ENCODE measurements at regions not wholly inside any gene's neighbourhood (a gene's known extent, or its start where the extent isn't known, plus 50 kb on each side); places are given as distances from the start of the nearest gene placed in this dataset.

GRCh38 chr12:4193821-4194220, 79.7 kb upstream of the CCND2 start:
- dilution Hi-C loops (cut with MboI; ENCODE audit: extremely low pct_ligation_motif_present, low sequenced_read_pairs): no loop called here
- H3K4me1 ChIP-seq (ENCODE audit: control insufficient read depth, extremely low read depth, insufficient read depth, low read length): no peaks in the 10 kb centered on the region

GRCh38 chr12:4191642-4192041, 81.9 kb upstream of the CCND2 start:
- no peaks in the 10 kb centered on the region for H4K20me1 ChIP-seq (replicated peaks; ENCODE audit: control insufficient read depth, extremely low read depth, insufficient read depth, low read length)
- H3K9me3 ChIP-seq (replicated peaks; ENCODE audit: control insufficient read depth, insufficient read depth, low read length): no peaks in the 10 kb centered on the region
- H3K27me3 ChIP-seq (ENCODE audit: control insufficient read depth in 2 of 2, insufficient read depth in 2 of 2, low read length in 2 of 2): peaks cover 0 to 5% of the 10 kb centered on the region in 2 experiments
- BruUV-seq (replicated peaks): no TSS peak
- no peaks in the 10 kb centered on the region for H3K4me1 ChIP-seq (ENCODE audit: control insufficient read depth, extremely low read depth, insufficient read depth, low read length)
- no peak overlapping the region for H3K4me2 ChIP-seq (ENCODE audit: insufficient read depth, low read length)
- POLR2A ChIA-PET: no interaction called here
- H3K9me1 ChIP-seq (replicated peaks; ENCODE audit: control insufficient read depth, extremely low read depth, insufficient read depth, low read length): no peaks in the 10 kb centered on the region
- CTCF ChIA-PET: interaction anchor here (0.9 to 1.4 kb wide), 2 partner anchors 12 to 85 kb away, joined by 3 to 4 read pairs; no protein-coding TSS in a partner anchor
- no peak overlapping the region for H2AFZ ChIP-seq (ENCODE audit: low read depth, low read length)
- no peak for TF ChIP-seq POLR2A (IDR thresholded peaks at IDR 0.05; ENCODE audit: low read depth, low read length)
- no peak for TF ChIP-seq MYC (IDR thresholded peaks at IDR 0.05; ENCODE audit: low read depth, low read length)
- TF ChIP-seq POLR2AphosphoS5 (IDR thresholded peaks at IDR 0.05; ENCODE audit: insufficient read depth, low read depth, low read length): no peak
- TF ChIP-seq FOS (IDR thresholded peaks at IDR 0.05; ENCODE audit: borderline replicate concordance, insufficient read depth, low read length): no peak
- no peak for TF ChIP-seq MAX (IDR thresholded peaks at IDR 0.05; ENCODE audit: insufficient read depth, insufficient read length)
- TF ChIP-seq CTCF (IDR thresholded peaks at IDR 0.05; ENCODE audit: extremely low read depth in 1 of 2, insufficient read depth in 1 of 2, low read depth in 1 of 2, low read length in 2 of 2): no peak
- no peak for TF ChIP-seq JUN (IDR thresholded peaks at IDR 0.05; ENCODE audit: borderline replicate concordance, insufficient read depth, insufficient read length, low read depth)
- no peak for TF ChIP-seq EZH2 (IDR thresholded peaks at IDR 0.05; ENCODE audit: borderline replicate concordance, low read depth, low read length, severe bottlenecking)
- no peak for TF ChIP-seq GATA2 (IDR thresholded peaks at IDR 0.05; ENCODE audit: insufficient read depth, insufficient read length, low read depth, low read length)
- no peak overlapping the region for H3K9ac ChIP-seq (replicated peaks; ENCODE audit: extremely low read depth, insufficient read depth, low read length)
- no peaks in the 10 kb centered on the region for H3K79me2 ChIP-seq (ENCODE audit: control insufficient read depth, insufficient read depth, low read length)
- dilution Hi-C loops (cut with MboI; ENCODE audit: extremely low pct_ligation_motif_present, low sequenced_read_pairs): no loop called here
- DNase-seq (ENCODE audit: low read depth, low spot score): no peak
- no peaks in the 10 kb centered on the region for H3K36me3 ChIP-seq (ENCODE audit: control insufficient read depth in 2 of 2, extremely low read depth in 1 of 2, insufficient read depth in 2 of 2, low read length in 2 of 2)
- no peak overlapping the region for H3K27ac ChIP-seq (ENCODE audit: insufficient read depth, low read depth, low read length)
- FAIRE-seq: no peak
- intact Hi-C loops (cut with micrococcal nuclease): no loop called here
- H3K4me3 ChIP-seq (replicated peaks in 1 of 3; ENCODE audit: insufficient read depth in 1 of 3, low read depth in 1 of 3, low read length in 3 of 3): no peak overlapping the region

More at GRCh38 chr12:4193821-4194220, 79.7 kb upstream of the CCND2 start:
- no TSS peak for BruUV-seq (replicated peaks)
- Histone ChIP-seq H3K4me2 (ENCODE audit: insufficient read depth, low read length) (no peak overlapping the region), H3K4me3 (replicated peaks in 1 of 3; ENCODE audit: insufficient read depth in 1 of 3, low read depth in 1 of 3, low read length in 3 of 3) (no peak overlapping the region), H4K20me1 (replicated peaks; ENCODE audit: control insufficient read depth, extremely low read depth, insufficient read depth, low read length) (no peaks in the 10 kb centered on the region), H3K9ac (replicated peaks; ENCODE audit: extremely low read depth, insufficient read depth, low read length) (no peak overlapping the region), H3K27ac (ENCODE audit: insufficient read depth, low read depth, low read length) (no peak overlapping the region), H3K27me3 (ENCODE audit: control insufficient read depth in 2 of 2, insufficient read depth in 2 of 2, low read length in 2 of 2) (peaks cover 0 to 5% of the 10 kb centered on the region in 2 experiments), H3K36me3 (ENCODE audit: control insufficient read depth in 2 of 2, extremely low read depth in 1 of 2, insufficient read depth in 2 of 2, low read length in 2 of 2) (no peaks in the 10 kb centered on the region), H2AFZ (ENCODE audit: low read depth, low read length) (no peak overlapping the region), H3K9me3 (replicated peaks; ENCODE audit: control insufficient read depth, insufficient read depth, low read length) (no peaks in the 10 kb centered on the region), H3K9me1 (replicated peaks; ENCODE audit: control insufficient read depth, extremely low read depth, insufficient read depth, low read length) (no peaks in the 10 kb centered on the region), H3K79me2 (ENCODE audit: control insufficient read depth, insufficient read depth, low read length) (no peaks in the 10 kb centered on the region)
- intact Hi-C loops (cut with micrococcal nuclease): no loop called here
- no peak for DNase-seq (ENCODE audit: low read depth, low spot score)
- TF ChIP-seq MAX (IDR thresholded peaks at IDR 0.05; ENCODE audit: insufficient read depth, insufficient read length) (no peak), JUN (IDR thresholded peaks at IDR 0.05; ENCODE audit: borderline replicate concordance, insufficient read depth, insufficient read length, low read depth) (no peak), EZH2 (IDR thresholded peaks at IDR 0.05; ENCODE audit: borderline replicate concordance, low read depth, low read length, severe bottlenecking) (no peak), FOS (IDR thresholded peaks at IDR 0.05; ENCODE audit: borderline replicate concordance, insufficient read depth, low read length) (no peak)
- no peak for FAIRE-seq
- ChIA-PET CTCF (interaction anchor here (0.8 kb wide), 1 partner anchor 17 kb away, joined by 3 read pairs; no protein-coding TSS in a partner anchor), POLR2A (no interaction called here)

All from endothelial cell of umbilical vein (primary cell).